OCI-LY7 (cell line): ENCODE measurements at regions not wholly inside any gene's neighbourhood (a gene's known extent, or its start where the extent isn't known, plus 50 kb on each side); places are given as distances from the start of the nearest gene placed in this dataset.

Experiments
- BruUV-seq: library from RNA; stranded (reverse); fragments of 400-500 nt; replicated peaks from 2 replicates; lab custom pipeline; 2021; lab: Mats Ljungman, UMichigan
- CTCF ChIA-PET: fragments of 300-600 bp; sonication (Branson Sonifier 250); formaldehyde crosslinking; loops from one replicate; lab custom pipeline; 2022; ENCODE audit warnings: antibody characterized with exemption; ENCODE audit not compliant: unreplicated experiment; lab: Charles Lee
- POLR2A ChIA-PET: fragments of 300-600 bp; sonication (Branson Sonifier 250); formaldehyde crosslinking; loops from one replicate; lab custom pipeline; 2022; ENCODE audit warnings: antibody characterized with exemption; lab: Charles Lee
- DNase-seq: peaks from one replicate; pipeline ENCODE4 v3.0.0-alpha.2; 2015; ENCODE audit warnings: low spot score
- H2AFZ ChIP-seq: fragments of 200-600 bp; sonication (generic), shearing (Covaris generic); 2 replicates; pipeline ENCODE4 v1.6.1; 2014; ENCODE audit warnings: mild to moderate bottlenecking, antibody characterized with exemption, low read length, moderate library complexity
- H3K27ac ChIP-seq: fragments of 200-600 bp; sonication (generic); 2 replicates; pipeline ENCODE4 v1.5.1; 2014; ENCODE audit warnings: mixed run types, low read depth, mild to moderate bottlenecking, moderate library complexity, low read length, inconsistent platforms; ENCODE audit not compliant: poor library complexity, severe bottlenecking
- H3K36me3 ChIP-seq: fragments of 200-600 bp; sonication (generic); 2 replicates; pipeline ENCODE4 v1.6.1; 2014; ENCODE audit warnings: mild to moderate bottlenecking, antibody characterized with exemption, low read length, moderate library complexity, mixed read lengths; ENCODE audit not compliant: insufficient read depth
- H3K4me1 ChIP-seq: fragments of 200-600 bp; sonication (generic); 2 replicates; pipeline ENCODE4 v1.5.1; 2014; ENCODE audit warnings: mild to moderate bottlenecking, low read length; ENCODE audit not compliant: insufficient read depth, poor library complexity, severe bottlenecking
- H3K4me2 ChIP-seq: fragments of 200-600 bp; sonication (generic); 2 replicates; pipeline ENCODE4 v1.6.1; 2014; ENCODE audit warnings: mild to moderate bottlenecking, low read length
- H3K4me3 ChIP-seq: fragments of 200-600 bp; sonication (generic); 2 replicates; pipeline ENCODE4 v1.5.1; 2014; ENCODE audit warnings: mild to moderate bottlenecking, low read depth, low read length; ENCODE audit not compliant: poor library complexity, severe bottlenecking
- H3K79me2 ChIP-seq: fragments of 200-600 bp; sonication (generic); 2 replicates; pipeline ENCODE4 v1.6.1; 2016; ENCODE audit warnings: low read depth, mild to moderate bottlenecking, low read length, moderate library complexity, mixed read lengths; ENCODE audit not compliant: insufficient read depth
- H3K9me2 ChIP-seq: fragments of 200-600 bp; sonication (generic); 2 replicates; pipeline ENCODE4 v1.6.1; 2016; ENCODE audit warnings: mild to moderate bottlenecking, low read length, mixed read lengths; ENCODE audit not compliant: insufficient read depth
- H3K9me3 ChIP-seq: fragments of 200-600 bp; sonication (generic); 2 replicates; pipeline ENCODE4 v1.6.1; 2014; ENCODE audit warnings: mild to moderate bottlenecking, mixed run types, low read length, mixed read lengths
- H4K20me1 ChIP-seq: fragments of 200-600 bp; sonication (generic); 2 replicates; pipeline ENCODE4 v1.6.1; 2014; ENCODE audit warnings: mild to moderate bottlenecking, antibody characterized with exemption, low read length, moderate library complexity, mixed read lengths; ENCODE audit not compliant: insufficient read depth
- CTCF ChIP-seq: fragments of 200-600 bp; sonication (generic); conservative IDR thresholded peaks from 2 replicates; pipeline ENCODE4 v1.5.1; 2014; ENCODE audit warnings: mild to moderate bottlenecking, antibody characterized with exemption, low read length, moderate library complexity, mixed read lengths
- EZH2phosphoT487 ChIP-seq: fragments of 200-600 bp; sonication (generic); IDR thresholded peaks from 2 replicates; pipeline ENCODE4 v1.6.1; 2018; ENCODE audit warnings: low read depth, borderline replicate concordance, mild to moderate bottlenecking, mixed run types, antibody characterized with exemption, low read length, moderate library complexity, mixed read lengths
- intact Hi-C: fragments of 100-400 bp; cut with micrococcal nuclease; formaldehyde crosslinking; loops from one replicate; pipeline ENCODE4 v1.10.0; 2022; ENCODE audit not compliant: unreplicated experiment

- DNase-seq: no peak
- Histone ChIP-seq H3K4me2 (no peak overlapping the region), H3K79me2 (no peaks in the 10 kb centered on the region), H3K4me1 (no peaks in the 10 kb centered on the region), H3K4me3 (no peak overlapping the region), H2AFZ (no peak overlapping the region), H4K20me1 (no peaks in the 10 kb centered on the region), H3K9me2 (no peaks in the 10 kb centered on the region), H3K36me3 (no peaks in the 10 kb centered on the region), H3K9me3 (no peaks in the 10 kb centered on the region), H3K27ac (no peak overlapping the region)
- TF ChIP-seq EZH2phosphoT487 (no peak), CTCF (no peak)
- ChIA-PET POLR2A (interaction anchor here (0.5 kb wide), 1 partner anchor 53 kb away, joined by 8 read pairs; no protein-coding TSS in a partner anchor), CTCF (no interaction called here)
- intact Hi-C loops: no loop called here
- BruUV-seq: no TSS peak
Observed at GRCh38 chr16:22967521-22968095, 153.6 kb downstream of the HS3ST2 start.
